WTC11 (cell line): ENCODE measurements at regions not wholly inside any gene's neighbourhood (a gene's known extent, or its start where the extent isn't known, plus 50 kb on each side); places are given as distances from the start of the nearest gene placed in this dataset.

ENCODE experiments used
- ATAC-seq: fragments of 200-7000 bp; cut with Tn5 transposase; 2 replicates; pipeline ENCODE4 v1.10.0; 2021; ENCODE audit warnings: mild to moderate bottlenecking, moderate library complexity
- CTCF ChIA-PET: fragments of 300-600 bp; sonication (Branson Sonifier 250); formaldehyde crosslinking; loops from one replicate; lab custom pipeline; 2021; ENCODE audit warnings: antibody characterized with exemption; lab: Charles Lee
- POLR2A ChIA-PET: fragments of 350-600 bp; sonication (Branson Sonifier 250); formaldehyde crosslinking; loops from one replicate; lab custom pipeline; 2021; ENCODE audit warnings: antibody characterized with exemption; lab: Charles Lee
- DNase-seq: peaks from one replicate; pipeline ENCODE4 v3.0.0; 2021; ENCODE audit warnings: low spot score
- H3K27ac Mint-ChIP-seq: 2 replicates; pipeline ENCODE4 v1.8.0; 2021; ENCODE audit warnings: mixed read lengths
- H3K27me3 Mint-ChIP-seq: 2 replicates; pipeline ENCODE4 v1.8.0; 2021; ENCODE audit warnings: low read depth, mild to moderate bottlenecking, moderate library complexity, mixed read lengths
- H3K36me3 Mint-ChIP-seq: 2 replicates; pipeline ENCODE4 v1.8.0; 2021; ENCODE audit warnings: mixed read lengths
- H3K4me1 Mint-ChIP-seq: 2 replicates; pipeline ENCODE4 v1.8.0; 2022; ENCODE audit warnings: mixed read lengths
- H3K4me3 Mint-ChIP-seq: 2 replicates; pipeline ENCODE4 v1.8.0; 2021; ENCODE audit warnings: mild to moderate bottlenecking, moderate library complexity, mixed read lengths
- H3K9me3 Mint-ChIP-seq: 2 replicates; pipeline ENCODE4 v1.8.0; 2021; ENCODE audit warnings: mixed read lengths
- ARID4B ChIP-seq: sonication (generic); formaldehyde crosslinking; IDR thresholded peaks from 2 replicates; pipeline ENCODE4 v1.8.0; 2023; ENCODE audit warnings: missing genetic modification reagents, mild to moderate bottlenecking, borderline replicate concordance
- E2F5 ChIP-seq: sonication (generic); formaldehyde crosslinking; IDR thresholded peaks from 2 replicates; pipeline ENCODE4 v1.8.1; 2022; ENCODE audit warnings: mild to moderate bottlenecking, moderate library complexity, missing genetic modification reagents
- ELF4 ChIP-seq: sonication (generic); formaldehyde crosslinking; IDR thresholded peaks from 2 replicates; pipeline ENCODE4 v1.8.1; 2022; ENCODE audit warnings: low read depth, mild to moderate bottlenecking, moderate library complexity, missing genetic modification reagents
- ETV6 ChIP-seq: sonication (generic); formaldehyde crosslinking; IDR thresholded peaks from 2 replicates; pipeline ENCODE4 v1.8.1; 2022; ENCODE audit warnings: mild to moderate bottlenecking, missing genetic modification reagents
- GTF2I ChIP-seq: fragments of 250-450 bp; sonication (Bioruptor Pico); conservative IDR thresholded peaks from 2 replicates; pipeline ENCODE4 v1.4.0; 2021; ENCODE audit warnings: mild to moderate bottlenecking
- IRF1 ChIP-seq: sonication (generic); formaldehyde crosslinking; IDR thresholded peaks from 2 replicates; pipeline ENCODE4 v1.8.0; 2023; ENCODE audit warnings: missing genetic modification reagents
- JAZF1 ChIP-seq: fragments of 250-450 bp; sonication (Bioruptor Pico); IDR thresholded peaks from 2 replicates; pipeline ENCODE4 v1.9.0; 2021; ENCODE audit warnings: moderate library complexity, mild to moderate bottlenecking, inconsistent platforms
- MXD4 ChIP-seq: fragments of 250-450 bp; sonication (Bioruptor Pico); IDR thresholded peaks from 2 replicates; pipeline ENCODE4 v1.8.0; 2021; ENCODE audit warnings: mild to moderate bottlenecking, moderate library complexity, borderline replicate concordance
- NFATC4 ChIP-seq: fragments of 250-450 bp; sonication (Bioruptor Pico); IDR thresholded peaks from 2 replicates; pipeline ENCODE4 v1.9.0; 2021; ENCODE audit warnings: mild to moderate bottlenecking
- NFE2L1 ChIP-seq: sonication (generic); formaldehyde crosslinking; IDR thresholded peaks from 2 replicates; pipeline ENCODE4 v1.8.1; 2023; ENCODE audit warnings: missing genetic modification reagents
- NR3C1 ChIP-seq: sonication (generic); formaldehyde crosslinking; conservative IDR thresholded peaks from 2 replicates; pipeline ENCODE4 v1.8.1; 2023; ENCODE audit warnings: low read depth, mild to moderate bottlenecking, missing genetic modification reagents
- RORB ChIP-seq: fragments of 250-450 bp; sonication (Bioruptor Pico); IDR thresholded peaks from 2 replicates; pipeline ENCODE4 v1.9.0; 2021; ENCODE audit warnings: mild to moderate bottlenecking
- SOX15 ChIP-seq: fragments of 250-450 bp; sonication (Bioruptor Pico); IDR thresholded peaks from 2 replicates; pipeline ENCODE4 v1.9.0; 2021; ENCODE audit warnings: mild to moderate bottlenecking
- STAT6 ChIP-seq: sonication (generic); formaldehyde crosslinking; conservative IDR thresholded peaks from 2 replicates; pipeline ENCODE4 v1.8.1; 2023; ENCODE audit warnings: mild to moderate bottlenecking, low read depth, missing genetic modification reagents, moderate library complexity
- TEAD4 ChIP-seq: sonication (generic); formaldehyde crosslinking; IDR thresholded peaks from 2 replicates; pipeline ENCODE4 v1.8.0; 2022; ENCODE audit warnings: mild to moderate bottlenecking, missing genetic modification reagents
- ZBTB43 ChIP-seq: sonication (generic); formaldehyde crosslinking; IDR thresholded peaks from 2 replicates; pipeline ENCODE4 v1.8.1; 2023; ENCODE audit warnings: mild to moderate bottlenecking, missing genetic modification reagents
- ZNF121 ChIP-seq: sonication (generic); formaldehyde crosslinking; IDR thresholded peaks from 2 replicates; pipeline ENCODE4 v1.8.0; 2023; ENCODE audit warnings: missing genetic modification reagents
- ZNF317 ChIP-seq: sonication (generic); formaldehyde crosslinking; IDR thresholded peaks from 2 replicates; pipeline ENCODE4 v1.8.1; 2023; ENCODE audit warnings: low read depth, mild to moderate bottlenecking, moderate library complexity, missing genetic modification reagents, borderline replicate concordance
- ZNF671 ChIP-seq: fragments of 250-450 bp; sonication (Bioruptor Pico); IDR thresholded peaks from 2 replicates; pipeline ENCODE4 v1.8.0; 2021; ENCODE audit warnings: mild to moderate bottlenecking

- no peak for DNase-seq
- POLR2A ChIA-PET, result no interaction called here
- Mint-ChIP-seq H3K4me3 (no peak overlapping the region), H3K27ac (no peak overlapping the region), H3K9me3 (peaks cover 7% of the 10 kb centered on the region), H3K4me1 (no peaks in the 10 kb centered on the region), H3K27me3 (no peaks in the 10 kb centered on the region; the same call in 1 of the 2 replicates), H3K36me3 (no peaks in the 10 kb centered on the region)
- CTCF ChIA-PET, result interaction anchor here (1.4 to 1.6 kb wide), 2 partner anchors 8 to 10 kb away, joined by 3 to 4 read pairs; no protein-coding TSS in a partner anchor
- TF ChIP-seq RORB (CRISPR knock-in tag) (no peak), ELF4 (CRISPR knock-in tag) (no peak), ZNF671 (CRISPR knock-in tag) (no peak), NR3C1 (CRISPR knock-in tag) (no peak), ZNF317 (CRISPR knock-in tag) (no peak)
- no peak for ATAC-seq
Measured at GRCh38 chr1:164961715-164962114, 394.8 kb downstream of the LMX1A start.

- H3K9me3 Mint-ChIP-seq, result peaks cover 5% of the 10 kb centered on the region; the same call in 1 of the 2 replicates
- no peak overlapping the region for H3K4me3 Mint-ChIP-seq
- DNase-seq (no peak), ATAC-seq (no peak)
- no peak overlapping the region for H3K27ac Mint-ChIP-seq
- ChIA-PET POLR2A (no interaction called here), CTCF (no interaction called here)
- TF ChIP-seq MXD4 (CRISPR knock-in tag), result no peak
- no peak for TF ChIP-seq ZBTB43 (CRISPR knock-in tag)
- TF ChIP-seq STAT6 (CRISPR knock-in tag), result no peak
- TF ChIP-seq SOX15 (CRISPR knock-in tag), result no peak
- TF ChIP-seq TEAD4 (CRISPR knock-in tag), result no peak
- TF ChIP-seq GTF2I (CRISPR knock-in tag), result no peak
- TF ChIP-seq ELF4 (CRISPR knock-in tag), result no peak
- TF ChIP-seq NFATC4 (CRISPR knock-in tag), result no peak
- no peak for TF ChIP-seq NFE2L1
- H3K27me3 Mint-ChIP-seq, result no peaks in the 10 kb centered on the region; the same call in 1 of the 2 replicates
- no peaks in the 10 kb centered on the region for H3K4me1 Mint-ChIP-seq
- no peaks in the 10 kb centered on the region for H3K36me3 Mint-ChIP-seq
Measured at GRCh38 chr1:164958982-164959768, 397.3 kb downstream of the LMX1A start.

GRCh38 chr1:164953815-164954214, 394.8 kb downstream of the PBX1 start:
- H3K27me3 Mint-ChIP-seq, result no peaks in the 10 kb centered on the region; the same call in 1 of the 2 replicates
- H3K9me3 Mint-ChIP-seq, result peaks cover 14% of the 10 kb centered on the region
- no peak for TF ChIP-seq ARID4B (CRISPR knock-in tag)
- TF ChIP-seq JAZF1, result no peak
- no peak for TF ChIP-seq ZNF121
- TF ChIP-seq TEAD4 (CRISPR knock-in tag), result no peak
- no peak for TF ChIP-seq ETV6 (CRISPR knock-in tag)
- no peak for TF ChIP-seq IRF1
- TF ChIP-seq E2F5 (CRISPR knock-in tag), result no peak
- no peak for TF ChIP-seq ZBTB43 (CRISPR knock-in tag)
- no peak overlapping the region for H3K4me3 Mint-ChIP-seq
- peak; percentile 76 for ATAC-seq
- CTCF ChIA-PET, result interaction anchor here (1.1 kb wide), 1 partner anchor 8 kb away, joined by 3 read pairs; no protein-coding TSS in a partner anchor
- DNase-seq, result no peak
- H3K27ac Mint-ChIP-seq, result no peak overlapping the region
- POLR2A ChIA-PET, result no interaction called here
- peaks cover 12% of the 10 kb centered on the region for H3K4me1 Mint-ChIP-seq
- H3K36me3 Mint-ChIP-seq, result peaks cover 5% of the 10 kb centered on the region
